LoVo (cell line): ENCODE measurements at regions not wholly inside any gene's neighbourhood (a gene's known extent, or its start where the extent isn't known, plus 50 kb on each side); places are given as distances from the start of the nearest gene placed in this dataset.
"Not testable (repeated sequence)": the region's sequence is repeated elsewhere in the genome, so short reads cannot be mapped to it uniquely, and the experiment has no call there.

ENCODE experiments used
- DNase-seq: peaks from one replicate; pipeline ENCODE4 v3.0.0-alpha.2; 2016; ENCODE audit warnings: low spot score

GRCh38 chr2:7530001-7530400 lies 612.8 kb downstream of the RNF144A start:
- no peak for DNase-seq

GRCh38 chr2:7539077-7539476 lies 621.9 kb downstream of the RNF144A start:
- DNase-seq, result no peak

- no peak for DNase-seq
Measured at GRCh38 chr2:7539760-7540159, 622.5 kb downstream of the RNF144A start.

GRCh38 chr2:7552825-7553570 lies 635.8 kb downstream of the RNF144A start:
- no peak for DNase-seq

- DNase-seq, result no peak
Measured at GRCh38 chr2:7555260-7555659, 638.0 kb downstream of the RNF144A start.

- DNase-seq, result no peak
Measured at GRCh38 chr2:7557376-7557775, 640.2 kb downstream of the RNF144A start.

GRCh38 chr2:7559791-7560190 lies 642.6 kb downstream of the RNF144A start:
- DNase-seq, result no peak

GRCh38 chr2:7566382-7566881 lies 649.2 kb downstream of the RNF144A start:
- DNase-seq, result no peak

GRCh38 chr2:7567116-7567515 lies 649.9 kb downstream of the RNF144A start:
- not testable (repeated sequence) for DNase-seq

- no peak for DNase-seq
Measured at GRCh38 chr2:7567646-7568045, 650.4 kb downstream of the RNF144A start.

- DNase-seq, result no peak
Measured at GRCh38 chr2:7570247-7570646, 653.0 kb downstream of the RNF144A start.

- no peak for DNase-seq
Measured at GRCh38 chr2:7571701-7572100, 654.5 kb downstream of the RNF144A start.

- no peak for DNase-seq
Measured at GRCh38 chr2:7572450-7572849, 655.2 kb downstream of the RNF144A start.

- no peak for DNase-seq
Measured at GRCh38 chr2:7573166-7573825, 656.1 kb downstream of the RNF144A start.

- DNase-seq, result no peak
Measured at GRCh38 chr2:7574385-7574784, 657.2 kb downstream of the RNF144A start.

- no peak for DNase-seq
Measured at GRCh38 chr2:7577769-7578168, 660.6 kb downstream of the RNF144A start.

- DNase-seq, result no peak
Measured at GRCh38 chr2:7584017-7584416, 666.8 kb downstream of the RNF144A start.

GRCh38 chr2:7586898-7587297 lies 669.7 kb downstream of the RNF144A start:
- no peak for DNase-seq

GRCh38 chr2:7588295-7588694 lies 671.1 kb downstream of the RNF144A start:
- no peak for DNase-seq

- no peak for DNase-seq
Measured at GRCh38 chr2:7592618-7593140, 675.5 kb downstream of the RNF144A start.

- no peak for DNase-seq
Measured at GRCh38 chr2:7593360-7593759, 676.1 kb downstream of the RNF144A start.

GRCh38 chr2:7594211-7594610 lies 677.0 kb downstream of the RNF144A start:
- DNase-seq, result no peak

GRCh38 chr2:7595206-7595605 lies 678.0 kb downstream of the RNF144A start:
- no peak for DNase-seq
